AG10803 (cell line): ENCODE measurements at regions not wholly inside any gene's neighbourhood (a gene's known extent, or its start where the extent isn't known, plus 50 kb on each side); places are given as distances from the start of the nearest gene placed in this dataset.

Experiments
- DNase-seq: peaks from one replicate; pipeline ENCODE4 v3.0.0; 2010; ENCODE audit warnings: low read depth
- H3K4me3 ChIP-seq: 2 replicates; pipeline ENCODE4 v1.5.1; 2011; ENCODE audit warnings: mild to moderate bottlenecking, low read length, control low read depth
- TF ChIP-seq, protein P1 (sequence below): conservative IDR thresholded peaks from 2 replicates; pipeline ENCODE4 v1.5.1; 2011; ENCODE audit warnings: mild to moderate bottlenecking, low read length, control low read depth, inconsistent platforms

DNA sequence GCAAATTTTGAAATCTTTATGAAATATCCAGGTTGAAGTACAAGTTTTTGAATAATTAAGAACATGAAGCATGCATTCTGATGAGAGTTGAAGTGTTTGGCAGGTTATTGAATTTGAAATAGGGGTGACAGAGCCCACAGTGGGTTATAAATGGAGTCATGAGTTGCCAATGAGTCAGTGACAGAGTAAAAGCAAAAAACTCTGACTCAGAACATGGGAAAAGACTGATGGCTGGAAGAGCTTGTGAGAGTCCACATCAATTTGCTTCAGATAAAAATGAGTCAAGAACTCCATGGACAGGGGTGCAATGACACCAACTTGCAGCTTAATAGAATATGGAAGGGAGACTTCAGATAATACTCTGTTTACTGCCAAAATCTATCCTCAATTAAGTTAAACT is 105.3 kb downstream of the SLC6A15 start:
- H3K4me3 ChIP-seq = no peak overlapping the region
- TF ChIP-seq, protein P1, sequence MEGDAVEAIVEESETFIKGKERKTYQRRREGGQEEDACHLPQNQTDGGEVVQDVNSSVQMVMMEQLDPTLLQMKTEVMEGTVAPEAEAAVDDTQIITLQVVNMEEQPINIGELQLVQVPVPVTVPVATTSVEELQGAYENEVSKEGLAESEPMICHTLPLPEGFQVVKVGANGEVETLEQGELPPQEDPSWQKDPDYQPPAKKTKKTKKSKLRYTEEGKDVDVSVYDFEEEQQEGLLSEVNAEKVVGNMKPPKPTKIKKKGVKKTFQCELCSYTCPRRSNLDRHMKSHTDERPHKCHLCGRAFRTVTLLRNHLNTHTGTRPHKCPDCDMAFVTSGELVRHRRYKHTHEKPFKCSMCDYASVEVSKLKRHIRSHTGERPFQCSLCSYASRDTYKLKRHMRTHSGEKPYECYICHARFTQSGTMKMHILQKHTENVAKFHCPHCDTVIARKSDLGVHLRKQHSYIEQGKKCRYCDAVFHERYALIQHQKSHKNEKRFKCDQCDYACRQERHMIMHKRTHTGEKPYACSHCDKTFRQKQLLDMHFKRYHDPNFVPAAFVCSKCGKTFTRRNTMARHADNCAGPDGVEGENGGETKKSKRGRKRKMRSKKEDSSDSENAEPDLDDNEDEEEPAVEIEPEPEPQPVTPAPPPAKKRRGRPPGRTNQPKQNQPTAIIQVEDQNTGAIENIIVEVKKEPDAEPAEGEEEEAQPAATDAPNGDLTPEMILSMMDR = no peak
- DNase-seq = no peak

DNA sequence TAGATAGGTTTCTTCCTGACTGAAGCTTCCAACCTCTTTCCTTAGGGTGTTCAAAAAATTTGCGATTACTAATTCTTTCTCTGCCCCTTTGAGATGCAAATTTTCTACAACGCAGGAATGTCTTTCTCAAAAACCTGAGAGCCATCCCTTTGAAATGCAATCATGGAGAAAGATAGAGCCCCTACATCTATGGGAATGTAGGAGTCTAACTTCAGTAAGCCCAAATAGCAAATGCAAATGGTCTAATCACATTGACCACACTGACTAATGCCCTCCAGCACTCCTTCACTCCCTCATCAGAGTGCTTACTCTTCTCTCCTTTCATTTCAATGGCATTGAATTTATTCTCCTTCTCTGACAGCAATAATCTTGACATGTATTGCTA is 107.1 kb downstream of the SLC6A15 start:
- no peak for DNase-seq
- H3K4me3 ChIP-seq = no peak overlapping the region
- TF ChIP-seq, protein P1 = no peak

DNA sequence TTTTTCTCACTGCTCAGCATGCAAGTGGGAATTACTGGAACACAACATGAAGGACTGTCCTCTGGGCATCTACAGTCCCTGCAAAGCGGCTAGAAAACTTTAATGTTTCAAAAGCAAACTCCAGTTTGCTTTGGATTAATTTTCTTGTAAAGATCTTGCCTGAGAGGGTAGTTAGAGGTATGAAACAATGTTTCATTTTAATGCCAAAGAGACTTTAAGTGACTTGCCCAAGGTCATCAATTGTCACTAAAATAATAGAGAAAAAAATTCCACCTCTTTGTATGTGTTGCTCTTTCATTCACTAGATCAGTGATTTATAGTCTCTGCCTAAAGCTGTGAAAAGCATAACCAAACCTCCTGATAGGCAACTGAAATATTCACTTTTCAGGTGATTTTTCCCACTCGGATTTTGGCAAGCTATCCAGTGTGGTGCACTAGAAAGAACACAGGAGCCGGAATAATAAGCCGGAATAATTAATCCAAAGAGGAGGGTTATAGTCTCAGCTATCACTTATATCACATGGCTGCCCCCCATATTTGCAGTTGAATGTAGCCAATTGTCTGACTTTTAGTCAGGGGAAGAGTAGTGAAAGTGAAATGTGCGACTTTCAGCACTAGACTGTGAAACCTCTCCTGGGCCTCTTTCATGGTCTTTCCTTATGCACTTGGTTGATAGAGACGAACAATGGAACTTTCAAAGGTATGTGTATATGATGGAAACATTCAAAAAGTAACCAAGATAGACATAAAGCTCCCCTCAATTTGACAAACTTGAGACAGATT is 107.7 kb downstream of the SLC6A15 start:
- TF ChIP-seq, protein P1 = no peak
- no peak overlapping the region for H3K4me3 ChIP-seq
- no peak for DNase-seq

DNA sequence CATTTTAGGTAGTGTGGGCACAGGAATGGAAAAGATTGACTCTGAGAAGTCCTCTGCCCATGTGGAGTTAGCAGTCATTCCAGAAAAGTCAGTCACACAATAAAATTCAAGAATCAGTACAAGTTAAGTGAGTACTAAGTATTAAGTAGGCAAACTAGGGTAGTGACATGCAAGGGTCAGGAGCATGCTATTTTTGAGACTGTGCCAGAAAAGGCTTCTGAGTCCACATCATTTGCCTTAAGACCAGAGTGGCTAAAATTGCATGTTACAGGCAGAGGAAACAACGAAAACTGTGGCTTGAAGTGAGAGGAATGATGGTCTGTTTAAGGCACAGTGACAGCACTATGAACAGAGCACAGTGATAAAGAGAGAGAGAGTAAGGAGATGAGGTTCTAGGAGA is 108.9 kb downstream of the SLC6A15 start:
- TF ChIP-seq, protein P1 = no peak

DNA sequence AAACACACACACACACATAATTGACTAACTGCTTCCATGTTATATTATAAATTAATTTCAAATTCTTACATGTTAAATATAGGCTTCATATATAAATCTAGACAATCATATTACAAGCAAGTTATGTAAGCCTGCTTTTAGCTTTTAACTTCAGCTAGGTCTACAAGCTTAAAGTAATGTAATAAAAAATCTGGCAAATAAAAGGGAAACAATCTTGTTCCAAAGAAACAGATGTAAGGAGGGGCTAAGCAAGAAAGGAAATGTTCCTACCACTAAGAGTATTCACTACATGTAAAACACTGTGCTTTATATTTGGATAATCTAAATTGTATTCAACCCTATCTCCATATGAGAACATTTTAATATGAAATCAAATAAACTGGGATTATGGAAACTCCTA is 110.4 kb downstream of the SLC6A15 start:
- TF ChIP-seq, protein P1 = no peak
- no peak for DNase-seq
- no peak overlapping the region for H3K4me3 ChIP-seq

More for the DNA sequence above, 108.9 kb downstream of the SLC6A15 start:
- no peak overlapping the region for H3K4me3 ChIP-seq
- DNase-seq = no peak

DNA sequence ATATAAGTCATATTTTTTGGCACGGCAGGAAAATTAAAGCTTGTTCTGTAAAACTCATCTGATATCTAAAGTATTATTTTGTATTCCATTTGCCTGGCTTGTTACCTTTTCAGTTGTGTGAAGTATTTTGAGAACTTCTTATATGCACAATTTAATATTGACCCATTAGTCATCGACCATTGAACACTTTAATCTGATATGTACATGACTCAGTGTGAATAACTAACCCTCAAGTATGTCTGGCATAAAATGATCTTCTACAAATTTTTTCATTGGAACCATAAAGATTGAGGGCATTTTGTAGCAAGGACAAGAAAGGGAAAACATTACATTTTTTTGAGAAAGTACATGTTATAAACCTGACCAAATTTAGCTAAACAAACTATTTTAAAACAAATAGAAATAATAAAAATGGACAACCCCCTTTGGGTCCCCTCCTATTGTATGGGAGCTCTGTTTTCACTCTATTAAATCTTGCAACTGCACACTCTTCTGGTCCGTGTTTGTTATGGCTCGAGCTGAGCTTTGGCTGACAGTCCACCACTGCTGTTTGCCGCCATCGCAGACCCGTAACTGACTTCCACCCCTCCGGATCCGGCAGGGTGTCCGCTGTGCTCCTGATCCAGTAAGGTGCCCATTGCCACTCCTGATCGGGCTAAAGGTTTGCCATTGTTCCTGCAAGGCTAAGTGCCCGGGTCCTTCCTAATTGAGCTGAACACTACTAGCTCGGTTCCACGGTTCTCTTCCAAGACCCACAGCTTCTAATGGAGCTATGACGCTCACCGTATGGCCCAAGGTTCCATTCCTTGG is 118.8 kb downstream of the SLC6A15 start:
- DNase-seq = peak; percentile 48
- H3K4me3 ChIP-seq = no peak overlapping the region
- TF ChIP-seq, protein P1 = no peak

DNA sequence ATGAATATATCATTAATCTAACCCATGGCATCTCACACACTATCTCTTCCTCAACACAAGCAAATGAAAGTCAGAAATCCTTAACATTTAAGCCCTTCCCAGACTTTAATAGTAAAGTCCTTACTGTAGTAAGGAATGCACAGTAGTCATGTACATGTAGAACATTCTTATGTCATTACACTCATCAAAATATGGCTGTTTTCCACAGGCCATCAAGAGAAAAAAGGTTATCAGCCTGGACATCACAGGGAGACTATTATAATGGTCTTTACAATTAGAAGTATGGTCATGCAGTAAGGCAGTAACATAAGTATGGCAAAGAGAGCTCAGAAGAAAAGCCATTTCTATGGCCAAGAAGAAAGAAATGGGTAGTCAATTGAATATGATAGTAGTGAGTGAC is 121.2 kb downstream of the SLC6A15 start:
- H3K4me3 ChIP-seq = no peak overlapping the region
- TF ChIP-seq, protein P1 = no peak
- no peak for DNase-seq
